NCI-H345 (cell line): ENCODE measurements at regions not wholly inside any gene's neighbourhood (a gene's known extent, or its start where the extent isn't known, plus 50 kb on each side); places are given as distances from the start of the nearest gene placed in this dataset.

Experiments used
- DNase-seq: peaks from one replicate; lab custom pipeline; 2025; lab: John Stamatoyannopoulos, UW

DNA sequence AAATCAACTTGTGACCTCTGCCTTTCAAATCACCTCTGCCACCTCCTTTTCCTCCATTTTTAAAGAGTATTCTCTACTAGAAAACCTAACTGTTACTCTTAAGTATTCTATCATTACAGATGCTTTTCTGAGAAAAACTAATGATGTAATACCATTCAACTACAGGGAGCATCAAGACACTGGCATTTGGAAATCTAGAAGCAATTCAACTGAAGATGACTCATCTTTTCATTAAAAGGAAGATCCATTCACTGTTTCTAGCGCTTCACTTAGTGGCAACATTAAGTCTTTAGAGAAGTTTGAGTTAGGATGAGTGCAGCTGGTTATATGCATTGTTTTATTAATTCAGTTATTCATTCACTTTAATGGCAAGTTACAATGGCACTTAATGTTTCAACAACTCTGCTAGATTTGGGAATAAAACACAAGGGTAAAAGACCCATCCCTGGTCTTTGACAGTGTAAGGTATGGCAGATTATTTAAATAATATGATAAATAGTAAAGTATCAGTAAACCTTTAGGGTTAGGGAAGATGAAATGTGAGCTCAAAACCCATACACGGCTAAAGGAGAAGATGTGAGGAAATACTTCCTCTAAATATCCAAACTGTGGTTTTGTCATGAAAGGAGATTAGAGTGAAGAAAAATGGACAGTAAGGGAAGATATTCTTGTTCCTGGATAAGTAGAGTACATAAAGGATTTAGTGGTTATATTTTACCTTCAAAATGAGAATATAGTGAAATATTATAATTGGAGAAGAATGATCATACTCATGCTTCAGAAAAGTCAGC, 61.7 kb downstream of the KCNJ2 start:
- DNase-seq: no peak

- DNase-seq: no peak
Measured at GRCh38 chr17:70232466-70232865, 63.1 kb downstream of the KCNJ2 start.

GRCh38 chr17:70235252-70235651, 65.9 kb downstream of the KCNJ2 start:
- no peak for DNase-seq

DNA sequence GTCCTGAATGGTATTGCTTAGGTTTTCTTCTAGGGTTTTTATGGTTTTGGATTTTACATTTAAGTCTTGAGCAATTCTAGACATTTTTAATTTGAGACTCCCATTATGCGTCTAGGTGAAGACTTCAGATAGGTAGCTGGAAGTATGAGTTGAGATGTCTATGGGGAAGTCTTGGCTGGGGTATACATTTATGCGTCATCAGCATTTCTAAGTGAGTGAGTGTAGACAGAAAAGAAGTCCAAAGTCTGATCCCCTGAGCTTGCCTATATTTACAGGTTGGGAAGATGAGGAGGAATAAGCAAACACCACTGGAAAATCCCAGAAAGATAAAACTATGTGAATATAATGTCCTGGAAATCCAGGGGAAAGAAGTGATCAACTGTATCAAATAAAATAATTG, 68.9 kb downstream of the KCNJ2 start:
- no peak for DNase-seq

DNA sequence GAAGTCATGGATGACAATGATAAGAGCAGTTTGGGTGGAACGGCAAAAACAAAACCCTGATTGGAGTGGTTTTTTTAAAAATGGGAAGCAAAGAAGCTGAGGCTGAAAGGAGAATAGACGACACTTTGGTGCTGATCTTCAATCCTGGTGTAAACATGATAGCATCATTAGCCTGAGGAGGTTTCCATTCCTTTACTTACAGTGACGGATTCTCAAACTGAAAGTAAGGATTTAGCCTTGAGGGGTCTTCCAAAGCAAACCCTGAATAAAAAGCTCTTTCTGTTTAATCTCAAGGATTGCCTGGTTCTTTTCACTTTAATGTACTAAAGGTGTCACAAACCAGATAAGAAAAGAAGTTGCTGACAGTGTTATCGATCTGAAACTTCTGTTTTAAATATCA, 69.3 kb downstream of the KCNJ2 start:
- no peak for DNase-seq

GRCh38 chr17:70239391-70239826, 70.1 kb downstream of the KCNJ2 start:
- DNase-seq: no peak

- DNase-seq: no peak
Measured at GRCh38 chr17:70241071-70241470, 71.7 kb downstream of the KCNJ2 start.

- DNase-seq: no peak
Measured at GRCh38 chr17:70242781-70243437, 73.6 kb downstream of the KCNJ2 start.

DNA sequence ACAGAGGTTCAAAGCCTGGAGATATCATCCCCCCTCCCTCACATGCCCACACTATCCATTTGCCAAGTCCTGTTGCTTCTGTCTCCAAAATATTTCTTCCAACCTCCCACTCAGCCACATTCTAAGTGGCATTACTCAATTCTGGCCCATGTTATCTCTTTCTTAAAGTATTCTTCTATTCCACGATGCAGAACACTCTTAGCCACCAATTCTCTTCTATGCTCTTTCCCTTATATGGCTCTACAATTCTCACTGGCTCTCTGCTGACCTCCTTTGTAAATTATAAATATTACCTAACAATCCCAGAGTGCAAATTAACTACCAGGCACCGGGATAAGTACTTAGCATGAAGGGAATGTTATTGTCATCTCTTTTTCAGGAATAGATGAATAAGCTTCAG, 82.4 kb downstream of the KCNJ2 start:
- no peak for DNase-seq

- DNase-seq: no peak
Measured at GRCh38 chr17:70254735-70255460, 85.6 kb downstream of the KCNJ2 start.

GRCh38 chr17:70256751-70257150, 87.4 kb downstream of the KCNJ2 start:
- DNase-seq: no peak

DNA sequence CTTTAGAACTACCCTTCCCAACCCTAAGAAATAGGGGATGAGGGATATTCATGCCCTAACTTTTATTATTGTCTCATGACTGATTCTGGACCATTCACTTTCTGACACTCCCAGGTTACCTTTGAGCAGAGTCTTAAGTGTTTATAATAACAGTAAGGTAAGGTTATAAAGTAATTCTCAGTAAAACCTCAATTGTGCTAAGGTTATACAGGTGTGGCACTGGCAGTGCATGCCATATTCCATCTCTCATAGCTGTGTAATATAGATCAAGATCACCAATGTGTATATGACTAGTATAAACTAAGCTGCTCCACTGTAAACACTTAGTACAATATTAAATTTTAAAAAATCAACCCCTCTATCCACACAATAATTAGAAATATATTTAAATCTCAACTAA, 89.1 kb downstream of the KCNJ2 start:
- no peak for DNase-seq

DNA sequence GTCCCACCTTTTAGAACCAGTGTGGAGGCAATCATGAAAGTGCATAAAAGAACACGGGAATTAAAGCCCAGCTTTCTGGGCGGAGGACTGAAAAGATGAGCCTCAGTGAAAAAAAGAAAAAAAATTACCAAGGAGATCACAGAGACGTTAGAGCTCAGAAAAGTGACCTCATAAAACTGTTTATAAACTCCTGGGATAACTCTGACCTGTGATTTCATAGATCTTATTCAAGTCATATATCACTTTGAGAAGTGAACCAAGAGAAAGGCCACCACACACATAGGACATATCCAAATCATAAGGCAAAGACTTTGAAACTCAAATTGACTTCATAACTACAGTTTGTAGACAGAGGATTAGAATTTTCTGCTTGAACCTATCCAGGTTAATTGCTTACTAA, 90.1 kb downstream of the KCNJ2 start:
- DNase-seq: no peak

GRCh38 chr17:70261170-70261569, 91.8 kb downstream of the KCNJ2 start:
- no peak for DNase-seq

DNA sequence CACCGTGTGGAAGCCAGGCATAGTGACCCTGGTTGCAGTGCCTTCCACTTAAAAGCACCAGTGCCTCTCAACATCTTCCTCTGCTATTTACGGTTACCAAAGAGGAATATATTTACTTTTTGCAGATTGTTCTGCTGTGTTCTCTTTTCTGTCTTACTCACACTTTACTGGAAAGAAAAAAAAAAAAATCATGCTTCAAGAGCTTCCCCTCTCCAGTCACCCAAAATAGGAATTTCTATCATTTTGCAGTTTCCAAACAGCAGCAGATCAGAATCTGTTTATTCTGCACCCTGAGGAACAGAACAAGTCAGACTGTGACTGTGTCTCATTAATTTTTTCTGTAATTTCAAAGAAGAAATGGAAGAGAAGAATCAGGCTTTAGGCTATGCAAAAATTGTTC, 96.1 kb downstream of the KCNJ2 start:
- no peak for DNase-seq

DNA sequence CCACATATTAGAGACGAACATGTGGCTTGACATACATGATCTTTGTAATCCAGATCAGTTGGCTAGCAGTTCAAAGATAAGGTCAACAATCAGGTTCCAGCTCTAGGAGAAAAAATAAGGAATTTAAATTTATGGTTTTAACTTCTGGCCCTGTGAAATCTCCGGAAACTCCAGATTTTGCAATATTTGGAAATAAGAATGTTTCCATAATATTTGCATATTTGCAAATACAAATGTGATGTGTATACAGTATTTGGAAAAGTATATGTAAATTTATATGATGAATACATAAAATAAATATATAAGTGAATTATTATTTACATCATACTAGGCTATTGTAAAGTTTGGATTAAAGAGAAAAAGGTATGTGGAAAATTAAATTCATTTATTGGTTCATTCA, 97.1 kb downstream of the KCNJ2 start:
- DNase-seq: no peak

GRCh38 chr17:70268383-70268782, 99.1 kb downstream of the KCNJ2 start:
- no peak for DNase-seq

GRCh38 chr17:70270554-70270953, 101.2 kb downstream of the KCNJ2 start:
- no peak for DNase-seq

- DNase-seq: no peak
Measured at GRCh38 chr17:70271200-70271599, 101.9 kb downstream of the KCNJ2 start.

- DNase-seq: no peak
Measured at GRCh38 chr17:70271672-70272071, 102.3 kb downstream of the KCNJ2 start.

DNA sequence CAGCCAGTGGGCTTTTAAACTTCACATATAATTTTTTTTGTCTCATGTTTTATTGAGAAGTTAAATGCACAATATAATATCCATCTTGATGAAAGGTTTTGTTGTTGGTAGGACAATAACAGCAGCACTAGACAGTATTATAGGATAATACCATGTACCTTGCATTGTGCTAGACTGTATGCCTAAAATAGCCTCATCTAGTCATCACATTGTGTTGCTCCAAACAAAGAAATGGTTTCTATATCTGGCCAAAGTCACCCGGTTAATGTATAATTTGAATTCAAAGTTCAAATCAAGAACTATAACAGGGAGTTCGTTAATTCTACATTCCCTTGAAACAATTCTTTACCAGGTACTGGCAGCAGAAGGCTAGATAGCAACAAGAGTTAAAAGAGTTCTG, 104.9 kb downstream of the KCNJ2 start:
- DNase-seq: no peak

DNA sequence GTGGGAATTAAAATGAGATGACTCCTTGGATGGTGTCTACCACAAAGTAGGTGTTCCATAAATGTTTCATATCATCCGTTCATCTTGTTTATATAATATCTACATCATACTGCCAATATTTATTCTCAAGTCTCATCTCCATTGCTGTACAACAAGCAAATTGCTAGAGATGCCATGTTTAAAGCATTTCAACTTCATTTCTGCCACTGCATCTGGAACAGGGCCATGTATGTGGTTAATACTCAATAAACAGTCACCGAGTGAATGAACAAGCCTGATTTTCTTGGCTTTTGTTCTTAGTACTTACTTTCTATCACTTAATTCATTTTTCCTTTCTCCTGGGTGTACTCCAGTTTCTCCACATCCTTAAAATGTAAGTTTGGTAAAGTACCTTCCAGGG, 107.6 kb downstream of the KCNJ2 start:
- DNase-seq: no peak

- DNase-seq: peak; percentile 41
Measured at GRCh38 chr17:70278844-70279462, 109.6 kb downstream of the KCNJ2 start.
